VCaP (cell line): ENCODE measurements at regions not wholly inside any gene's neighbourhood (a gene's known extent, or its start where the extent isn't known, plus 50 kb on each side); places are given as distances from the start of the nearest gene placed in this dataset.

Experiments used
- H3K27ac ChIP-seq: fragments of 450-650 bp; 2 replicates; pipeline ENCODE4 v1.5.1; 2017
- TF ChIP-seq, protein P1 (sequence below): fragments of 450-650 bp; conservative IDR thresholded peaks from 2 replicates; pipeline ENCODE4 v1.5.1; 2017; ENCODE audit warnings: mild to moderate bottlenecking, moderate library complexity

DNA sequence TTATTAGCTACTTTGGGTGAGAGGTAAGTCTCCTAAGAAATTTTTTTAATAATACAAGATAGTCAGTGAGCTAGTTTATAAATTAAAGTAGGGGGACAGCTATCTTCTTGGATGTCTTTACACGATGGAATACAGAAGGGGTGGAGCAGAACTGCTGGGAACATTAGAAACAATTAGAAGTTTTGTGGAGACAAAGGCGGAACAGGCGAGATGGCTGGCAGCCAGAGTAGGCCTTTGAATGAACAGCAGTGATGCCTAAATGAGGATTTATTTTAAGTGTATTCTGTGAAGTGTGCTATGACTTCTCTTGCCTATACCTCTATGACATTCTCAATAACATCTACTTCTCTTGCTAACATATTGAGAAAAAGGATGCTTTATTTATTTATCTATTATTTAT is 1345.3 kb upstream of the SEL1L start:
- TF ChIP-seq, protein P1, sequence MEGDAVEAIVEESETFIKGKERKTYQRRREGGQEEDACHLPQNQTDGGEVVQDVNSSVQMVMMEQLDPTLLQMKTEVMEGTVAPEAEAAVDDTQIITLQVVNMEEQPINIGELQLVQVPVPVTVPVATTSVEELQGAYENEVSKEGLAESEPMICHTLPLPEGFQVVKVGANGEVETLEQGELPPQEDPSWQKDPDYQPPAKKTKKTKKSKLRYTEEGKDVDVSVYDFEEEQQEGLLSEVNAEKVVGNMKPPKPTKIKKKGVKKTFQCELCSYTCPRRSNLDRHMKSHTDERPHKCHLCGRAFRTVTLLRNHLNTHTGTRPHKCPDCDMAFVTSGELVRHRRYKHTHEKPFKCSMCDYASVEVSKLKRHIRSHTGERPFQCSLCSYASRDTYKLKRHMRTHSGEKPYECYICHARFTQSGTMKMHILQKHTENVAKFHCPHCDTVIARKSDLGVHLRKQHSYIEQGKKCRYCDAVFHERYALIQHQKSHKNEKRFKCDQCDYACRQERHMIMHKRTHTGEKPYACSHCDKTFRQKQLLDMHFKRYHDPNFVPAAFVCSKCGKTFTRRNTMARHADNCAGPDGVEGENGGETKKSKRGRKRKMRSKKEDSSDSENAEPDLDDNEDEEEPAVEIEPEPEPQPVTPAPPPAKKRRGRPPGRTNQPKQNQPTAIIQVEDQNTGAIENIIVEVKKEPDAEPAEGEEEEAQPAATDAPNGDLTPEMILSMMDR = no peak

DNA sequence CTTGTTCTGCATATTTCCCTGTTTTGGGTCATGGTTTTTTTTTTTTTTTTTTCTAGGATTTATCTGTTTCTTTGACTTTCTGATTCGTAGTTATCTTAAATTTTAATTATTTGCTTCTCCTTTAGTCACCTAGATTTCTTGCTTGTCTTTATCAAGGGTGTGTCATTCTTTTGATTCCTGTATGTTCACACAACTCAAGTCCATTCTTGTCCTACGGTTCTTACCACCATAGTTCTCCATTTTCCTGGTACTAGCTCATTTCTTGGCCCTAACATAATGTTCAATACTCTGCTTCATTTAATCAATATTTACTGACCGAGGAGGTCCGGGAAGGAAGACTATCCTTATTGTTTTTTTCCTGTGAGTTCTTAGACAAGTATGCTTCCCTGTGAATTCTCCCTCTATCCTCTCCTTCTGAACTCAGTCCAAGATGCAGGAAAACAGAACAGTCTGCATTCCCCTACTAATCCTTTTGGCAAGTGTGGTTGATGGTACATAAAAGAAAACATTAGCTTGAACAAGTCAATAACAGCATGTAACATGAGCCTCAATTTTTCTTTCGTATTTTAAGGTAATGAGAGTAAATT is 1346.4 kb upstream of the SEL1L start:
- TF ChIP-seq, protein P1 = no peak

More for the DNA sequence above, 1345.3 kb upstream of the SEL1L start:
- no peak overlapping the region for H3K27ac ChIP-seq

DNA sequence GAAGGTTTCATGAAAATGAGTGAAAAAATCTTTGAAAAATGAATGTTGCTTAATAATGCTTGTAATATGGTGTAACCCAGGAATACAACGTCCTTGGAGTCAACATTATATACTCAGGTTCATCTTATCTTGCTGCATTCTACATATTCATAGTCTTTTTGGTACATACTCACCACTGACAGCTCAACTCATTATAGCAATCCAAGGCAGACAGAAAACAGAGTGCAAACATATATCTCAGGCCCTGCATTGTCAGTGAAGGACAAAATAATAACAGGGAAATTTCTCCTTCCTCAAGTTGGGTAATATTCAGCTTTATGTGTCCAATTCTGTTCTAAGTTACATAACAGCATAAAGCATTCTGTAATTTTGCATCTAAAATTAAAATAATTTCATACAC is 1353.0 kb upstream of the SEL1L start:
- TF ChIP-seq, protein P1 = no peak
- no peak overlapping the region for H3K27ac ChIP-seq

More for the DNA sequence above, 1346.4 kb upstream of the SEL1L start:
- no peak overlapping the region for H3K27ac ChIP-seq

DNA sequence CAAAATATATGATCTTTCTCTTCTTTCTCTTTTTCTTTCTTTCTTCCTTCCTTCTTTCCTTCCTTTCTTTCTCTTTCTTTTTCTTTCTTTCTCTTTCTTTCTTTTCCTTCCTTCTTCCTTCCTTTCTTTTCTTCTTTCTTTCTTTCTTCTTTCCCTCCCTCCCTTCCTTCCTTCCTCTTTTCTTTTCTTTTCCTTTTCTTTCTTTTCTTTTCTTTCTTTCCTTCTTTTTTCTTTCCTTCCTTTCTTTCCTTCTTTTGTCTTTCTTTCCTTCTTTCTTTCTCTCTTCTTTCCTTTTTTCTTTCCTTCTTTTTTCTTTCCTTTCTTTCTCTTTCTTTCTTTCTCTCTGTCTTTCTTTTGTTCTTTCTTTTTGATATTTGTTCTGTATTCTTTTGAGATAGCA is 1356.0 kb upstream of the SEL1L start:
- TF ChIP-seq, protein P1 = no peak
- H3K27ac ChIP-seq = no peak overlapping the region

DNA sequence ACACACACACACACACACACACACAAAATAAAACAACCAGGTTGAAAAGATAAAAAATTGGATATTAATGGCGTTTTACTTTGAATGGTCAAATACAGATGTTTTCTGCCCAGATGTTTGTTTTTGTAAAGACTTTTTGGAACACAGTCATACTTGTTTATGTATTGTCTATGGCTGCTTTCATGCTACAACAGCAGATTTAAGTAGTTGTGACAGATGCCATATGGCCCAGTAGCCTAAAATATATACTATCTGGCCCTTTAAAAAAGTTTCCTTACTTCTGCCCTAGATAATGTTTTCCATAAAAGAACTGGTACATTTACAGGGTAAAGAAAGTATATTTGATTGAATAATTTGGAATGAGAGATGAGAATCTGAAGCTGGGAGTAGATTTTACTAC is 1362.8 kb upstream of the SEL1L start:
- TF ChIP-seq, protein P1 = no peak
- no peak overlapping the region for H3K27ac ChIP-seq

DNA sequence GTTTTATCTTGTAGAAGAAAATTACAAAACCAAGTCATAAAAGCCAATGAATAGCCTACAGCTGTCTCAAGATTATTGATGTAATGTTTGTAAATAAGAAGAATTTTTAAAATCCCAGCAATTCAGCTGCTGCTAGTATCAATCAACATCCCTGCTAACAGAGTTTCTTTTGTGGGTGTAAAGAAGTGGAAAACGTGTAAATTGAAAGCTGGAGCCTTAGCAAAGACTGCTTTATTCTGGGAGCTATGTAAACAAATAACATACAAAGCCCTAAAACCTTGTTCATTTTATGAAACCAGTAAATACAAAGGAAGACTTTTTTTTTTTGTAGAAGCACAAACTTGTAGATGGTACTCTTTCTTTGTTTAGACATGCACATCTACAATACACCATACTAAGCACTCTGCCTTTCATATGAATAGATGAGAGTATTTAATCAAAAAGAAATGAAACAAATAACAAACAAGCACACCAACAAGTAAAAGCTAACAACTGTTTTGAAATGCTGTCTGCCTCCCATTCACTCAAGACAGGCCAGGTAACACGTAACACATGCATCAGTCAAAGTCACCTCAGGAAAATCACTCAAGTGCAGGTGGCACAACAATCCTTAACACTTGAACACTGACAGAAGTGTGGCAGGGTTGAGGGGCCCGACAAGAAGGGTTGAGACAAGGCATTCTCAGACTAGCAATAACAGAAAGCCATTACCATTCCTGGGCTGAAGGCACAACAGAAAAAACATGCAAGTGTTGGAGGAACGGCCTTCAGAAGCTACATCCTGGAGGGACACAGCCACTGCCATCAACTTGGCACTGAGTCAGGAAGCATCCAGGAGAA is 1364.0 kb upstream of the SEL1L start:
- TF ChIP-seq, protein P1 = no peak

DNA sequence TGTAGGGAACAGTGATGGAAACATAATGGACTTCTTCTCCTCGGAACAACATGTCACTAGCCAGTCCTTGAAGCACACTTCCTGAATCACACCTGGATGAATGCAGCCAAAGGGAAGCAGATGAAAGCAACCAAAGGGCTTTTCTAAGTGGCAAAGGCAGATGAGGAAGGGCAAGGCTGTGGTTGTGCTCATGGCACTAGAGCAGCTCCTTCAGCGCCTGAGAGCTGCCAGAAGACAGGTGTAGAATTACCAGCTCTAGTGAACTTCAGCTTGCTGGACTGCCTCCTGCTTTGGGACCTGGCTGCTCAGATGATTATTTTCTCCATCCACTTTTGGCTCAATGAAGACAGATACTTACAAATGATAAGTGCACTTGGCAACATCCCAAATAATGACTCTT is 1372.1 kb upstream of the SEL1L start:
- TF ChIP-seq, protein P1 = no peak
- no peak overlapping the region for H3K27ac ChIP-seq

More for the DNA sequence above, 1364.0 kb upstream of the SEL1L start:
- H3K27ac ChIP-seq = no peak overlapping the region
